ENCODE measurements at regions not wholly inside any gene's neighbourhood (a gene's known extent, or its start where the extent isn't known, plus 50 kb on each side); places are given as distances from the start of the nearest gene placed in this dataset.

DNA sequence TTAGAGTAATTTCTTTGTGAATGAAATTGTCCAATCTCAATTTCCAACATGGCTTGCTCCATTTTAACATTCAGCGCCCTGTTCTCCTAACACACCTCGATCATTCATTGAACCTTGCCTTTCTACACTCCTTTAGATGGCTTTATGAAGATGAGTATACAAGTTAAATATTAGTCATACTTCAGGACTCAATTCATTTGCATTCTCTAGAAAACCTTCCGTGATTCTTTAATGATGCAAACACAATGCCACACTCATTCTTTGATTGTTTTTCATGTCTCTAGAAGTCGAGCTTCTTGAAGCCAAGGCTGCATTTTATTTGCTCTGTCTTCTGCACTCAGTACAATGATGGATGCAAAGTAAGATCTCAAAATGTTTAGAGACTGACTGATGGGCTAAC, 641.2 kb downstream of the DOK5 start:
- TF ChIP-seq POLR2AphosphoS5 (IDR thresholded peaks at IDR 0.05) (no peak), POLR2A (IDR thresholded peaks at IDR 0.05) (no peak)
- TF ChIP-seq, protein P1, sequence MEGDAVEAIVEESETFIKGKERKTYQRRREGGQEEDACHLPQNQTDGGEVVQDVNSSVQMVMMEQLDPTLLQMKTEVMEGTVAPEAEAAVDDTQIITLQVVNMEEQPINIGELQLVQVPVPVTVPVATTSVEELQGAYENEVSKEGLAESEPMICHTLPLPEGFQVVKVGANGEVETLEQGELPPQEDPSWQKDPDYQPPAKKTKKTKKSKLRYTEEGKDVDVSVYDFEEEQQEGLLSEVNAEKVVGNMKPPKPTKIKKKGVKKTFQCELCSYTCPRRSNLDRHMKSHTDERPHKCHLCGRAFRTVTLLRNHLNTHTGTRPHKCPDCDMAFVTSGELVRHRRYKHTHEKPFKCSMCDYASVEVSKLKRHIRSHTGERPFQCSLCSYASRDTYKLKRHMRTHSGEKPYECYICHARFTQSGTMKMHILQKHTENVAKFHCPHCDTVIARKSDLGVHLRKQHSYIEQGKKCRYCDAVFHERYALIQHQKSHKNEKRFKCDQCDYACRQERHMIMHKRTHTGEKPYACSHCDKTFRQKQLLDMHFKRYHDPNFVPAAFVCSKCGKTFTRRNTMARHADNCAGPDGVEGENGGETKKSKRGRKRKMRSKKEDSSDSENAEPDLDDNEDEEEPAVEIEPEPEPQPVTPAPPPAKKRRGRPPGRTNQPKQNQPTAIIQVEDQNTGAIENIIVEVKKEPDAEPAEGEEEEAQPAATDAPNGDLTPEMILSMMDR (IDR thresholded peaks at IDR 0.05 in 8 of 11, conservative IDR thresholded peaks at IDR 0.05 in 3 of 11) = no peak

All from spleen (tissue), 7 donors.